NOMO-1 treated with dmso at 0.1 percent for 144 hours (cell line): ENCODE measurements at regions not wholly inside any gene's neighbourhood (a gene's known extent, or its start where the extent isn't known, plus 50 kb on each side); places are given as distances from the start of the nearest gene placed in this dataset.
"Not testable (repeated sequence)": the region's sequence is repeated elsewhere in the genome, so short reads cannot be mapped to it uniquely, and the experiment has no call there.

ENCODE experiments used
- DNase-seq: peaks from one replicate; lab custom pipeline; 2025; ENCODE audit not compliant: unreplicated experiment; lab: John Stamatoyannopoulos, UW

DNA sequence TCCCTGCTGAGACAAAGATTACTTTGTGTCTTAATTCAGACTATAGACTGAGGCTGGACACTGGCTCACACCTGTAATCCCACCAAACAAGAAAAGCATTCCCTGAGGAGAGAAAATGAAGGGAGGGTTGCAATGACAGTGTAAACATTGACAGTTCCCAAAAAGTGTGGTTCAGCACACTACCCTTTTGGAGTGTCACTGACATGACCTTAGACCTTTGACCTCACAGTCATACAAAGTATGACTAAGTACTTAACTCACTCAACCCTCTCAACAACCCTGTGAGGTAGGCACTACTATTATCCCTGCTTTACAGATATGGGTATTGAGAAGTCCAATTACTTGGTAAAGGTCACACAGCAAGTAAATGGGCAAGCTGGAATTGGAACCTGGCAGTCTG is 341.7 kb downstream of the LRRC3B start:
- no peak for DNase-seq

DNA sequence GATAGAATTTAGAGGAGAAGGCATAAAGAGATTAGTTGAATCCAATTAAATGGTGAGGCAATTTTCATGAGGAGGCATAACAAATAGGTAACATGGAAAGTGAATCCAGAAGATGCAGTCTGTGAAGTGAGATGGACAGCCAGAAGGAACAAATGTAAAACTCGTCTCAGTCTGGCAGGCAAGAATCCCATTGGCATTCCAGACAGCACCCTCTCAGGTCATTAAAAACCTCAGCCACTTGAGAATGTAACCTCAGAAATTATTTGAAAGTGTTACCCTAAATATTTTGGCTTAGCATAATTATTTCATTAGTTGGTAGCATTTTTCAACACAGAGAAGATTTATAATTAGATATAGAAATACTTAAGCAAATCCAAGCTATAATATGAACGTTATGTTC is 342.3 kb downstream of the LRRC3B start:
- DNase-seq: no peak

DNA sequence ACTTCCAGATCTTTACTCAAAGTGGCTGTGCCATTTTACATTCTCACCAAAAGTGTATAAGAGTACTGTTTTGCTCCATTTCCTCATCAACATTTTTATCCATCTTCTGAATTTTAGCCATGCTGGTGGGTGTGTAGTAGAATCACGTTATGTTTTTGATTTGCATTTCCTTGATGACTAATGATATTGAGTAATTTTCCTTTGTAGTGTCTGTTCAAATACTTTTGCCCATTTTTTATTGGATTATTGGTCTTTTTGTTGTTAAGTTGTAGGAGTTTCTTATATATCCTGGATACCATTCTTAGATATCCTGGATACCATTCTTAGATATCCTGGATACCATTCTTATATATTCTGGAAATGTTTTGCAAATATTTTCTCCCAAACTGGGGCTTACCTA is 344.9 kb downstream of the LRRC3B start:
- DNase-seq: no peak

DNA sequence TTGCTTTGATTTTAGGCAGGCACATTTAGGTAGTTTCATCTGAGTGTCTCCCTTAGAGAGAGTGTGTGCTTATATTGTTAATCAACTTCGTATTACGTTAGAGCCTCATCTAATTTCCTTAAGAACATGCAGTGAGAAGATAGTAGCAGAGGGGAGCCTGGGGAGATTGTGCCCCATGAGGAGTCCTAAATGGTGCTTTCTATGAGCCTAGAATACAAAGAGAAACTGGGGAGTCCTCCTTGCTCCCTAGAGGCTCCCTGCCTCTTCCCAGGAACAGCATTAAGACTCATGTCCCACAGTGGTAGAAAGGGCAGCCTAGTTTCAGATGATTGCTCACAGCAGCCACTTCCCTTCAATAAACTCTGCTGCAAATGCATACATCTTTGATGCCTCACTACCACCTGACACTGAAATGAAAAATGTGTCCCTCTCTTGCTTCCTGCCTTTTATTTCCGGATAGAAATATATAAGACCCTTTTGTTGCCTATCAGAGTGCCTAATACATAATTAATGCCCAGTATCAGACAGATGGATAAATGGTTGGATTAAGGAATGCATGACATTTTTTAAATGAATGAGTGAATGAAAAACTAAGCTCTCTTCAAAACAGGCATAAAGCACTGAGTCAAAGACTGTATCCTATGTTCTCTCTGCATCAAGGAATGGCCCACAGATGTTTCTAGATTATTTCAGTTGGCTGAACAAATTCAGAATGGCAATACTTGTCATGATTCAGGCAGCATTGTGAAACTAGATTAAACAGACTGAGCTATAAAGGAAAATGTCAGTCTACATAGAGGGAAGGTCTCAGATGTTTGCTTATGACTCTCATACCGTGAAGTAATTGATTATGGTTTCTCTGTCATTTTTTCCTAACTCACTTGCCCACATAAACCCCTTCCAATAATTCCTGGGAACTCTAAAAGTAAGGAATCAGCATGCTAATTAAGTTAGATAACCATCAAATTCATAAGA is 362.1 kb downstream of the LRRC3B start:
- no peak for DNase-seq

DNA sequence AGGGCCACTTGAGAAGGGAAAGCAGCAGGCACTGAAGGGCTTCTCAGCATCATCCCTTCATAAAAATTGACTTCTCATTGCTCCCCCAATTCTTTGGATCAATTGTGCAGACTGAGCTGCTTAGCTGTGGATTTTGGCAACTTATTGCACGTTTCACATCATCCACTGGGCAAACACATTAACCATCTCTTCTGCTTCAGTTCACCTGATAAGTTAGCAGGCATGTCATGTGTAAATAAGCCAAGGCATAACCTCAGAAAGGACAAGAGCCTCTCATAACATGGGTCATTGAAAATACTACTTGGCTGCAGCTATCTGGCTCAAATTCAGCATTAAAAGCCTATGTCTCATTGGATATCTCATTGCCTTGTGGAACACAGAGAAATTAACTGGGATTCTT is 366.5 kb downstream of the LRRC3B start:
- DNase-seq: no peak

DNA sequence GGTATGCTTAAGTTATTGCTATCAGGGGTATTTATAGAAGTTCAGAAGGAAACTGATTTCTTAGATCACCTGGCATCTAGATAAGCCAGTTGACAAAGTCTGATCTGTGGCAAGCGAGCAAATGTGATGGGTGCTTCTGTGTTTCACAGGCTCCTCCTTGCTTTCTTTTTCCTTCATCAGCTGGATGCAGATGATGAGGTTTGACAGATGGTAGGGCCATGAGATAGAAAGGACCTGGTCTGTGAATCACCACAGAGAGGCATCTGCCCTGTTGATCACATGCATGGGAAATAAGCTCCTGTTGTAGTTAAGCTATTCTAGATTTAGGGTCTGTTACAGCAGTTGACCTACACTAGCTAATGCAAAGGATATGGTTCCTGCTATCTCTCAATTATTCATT is 372.0 kb downstream of the NEK10 start:
- DNase-seq: no peak

DNA sequence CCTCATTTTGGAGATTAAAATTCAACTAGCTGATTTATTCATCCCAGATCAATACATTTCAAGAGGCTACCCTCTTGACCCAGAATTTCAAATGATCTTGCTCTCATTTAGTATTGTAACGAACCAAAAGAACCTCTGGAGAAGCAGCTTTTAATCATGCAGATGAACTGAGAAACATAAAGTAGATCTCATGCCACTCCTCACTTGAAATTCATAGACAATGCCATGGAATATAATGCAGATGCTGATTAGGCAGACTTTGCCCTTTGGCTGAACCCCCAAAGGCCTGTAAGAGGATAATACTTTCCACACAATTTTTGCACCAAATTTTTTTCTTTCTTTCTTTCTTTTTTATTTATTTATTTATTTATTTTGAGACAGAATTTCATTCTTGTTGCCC is 358.3 kb downstream of the NEK10 start:
- no peak for DNase-seq

DNA sequence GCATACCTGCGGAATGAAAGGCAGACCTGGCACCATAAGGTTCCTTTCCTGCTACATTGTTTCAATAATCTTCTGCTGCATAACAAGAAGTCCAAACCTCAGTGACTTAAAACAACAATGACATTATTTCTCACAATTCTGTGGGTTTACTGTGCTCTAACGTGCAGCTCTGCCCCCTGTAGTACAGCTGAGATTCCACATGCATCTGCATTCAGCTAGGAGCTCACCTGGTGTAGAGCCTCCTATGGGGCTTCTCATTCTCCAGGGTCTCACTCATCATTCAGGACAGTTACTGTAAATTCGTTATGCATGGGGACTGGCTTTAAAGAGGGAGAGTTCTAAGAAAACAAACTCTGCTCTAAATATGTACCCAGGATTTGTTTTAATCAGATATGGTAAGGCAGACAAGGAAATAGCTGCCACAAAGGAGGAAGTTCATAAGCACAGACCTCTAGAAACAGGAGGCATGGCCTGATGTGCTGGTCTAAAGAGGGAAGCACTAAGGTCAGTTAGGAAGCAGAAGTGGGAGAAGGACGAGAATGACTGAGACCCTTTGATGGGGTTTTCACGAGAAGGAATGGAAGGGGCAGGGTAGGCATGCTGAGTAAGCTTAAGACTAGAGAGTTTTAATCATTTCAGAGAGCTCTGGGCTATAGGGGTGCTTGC is 347.0 kb downstream of the NEK10 start:
- DNase-seq: peak; percentile 52

DNA sequence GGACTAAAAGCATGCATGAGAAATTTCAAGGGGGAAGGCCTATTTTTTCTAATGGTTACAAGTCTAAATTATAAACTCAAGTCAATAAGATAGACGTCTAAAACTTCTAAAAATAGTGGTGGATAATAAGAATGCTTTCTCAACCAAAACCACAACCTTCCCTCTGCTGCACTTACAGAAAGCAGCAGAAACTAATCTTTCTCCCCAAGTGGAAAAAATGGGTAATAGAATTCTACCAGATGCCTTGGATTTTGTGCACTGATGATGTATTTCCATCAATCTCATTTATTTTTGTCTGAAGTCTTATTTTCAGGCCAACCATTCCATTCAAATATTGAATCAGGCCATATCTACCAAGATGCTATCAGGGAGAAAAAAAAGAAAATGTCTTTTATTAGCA is 344.7 kb downstream of the NEK10 start:
- peak; percentile 45 for DNase-seq

DNA sequence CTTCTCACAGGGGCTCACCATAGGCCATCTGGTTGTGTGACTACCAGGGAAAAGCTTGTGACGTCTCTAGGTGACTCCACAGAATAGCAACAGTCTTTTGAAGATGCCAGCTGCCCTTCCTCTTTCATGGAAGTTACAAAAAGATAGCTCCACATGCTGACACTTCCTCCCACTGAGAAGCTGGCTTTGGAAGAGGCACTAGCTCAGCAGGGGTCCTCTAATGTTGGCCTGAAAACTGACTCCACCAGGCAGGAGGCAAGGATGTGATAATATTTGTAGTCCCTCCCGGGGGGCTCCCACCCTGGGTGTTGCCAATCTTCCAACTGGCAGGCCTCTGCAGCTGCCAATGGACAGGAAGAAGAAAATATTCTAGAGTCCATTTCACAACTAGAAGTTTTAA is 343.5 kb downstream of the NEK10 start:
- DNase-seq: no peak

DNA sequence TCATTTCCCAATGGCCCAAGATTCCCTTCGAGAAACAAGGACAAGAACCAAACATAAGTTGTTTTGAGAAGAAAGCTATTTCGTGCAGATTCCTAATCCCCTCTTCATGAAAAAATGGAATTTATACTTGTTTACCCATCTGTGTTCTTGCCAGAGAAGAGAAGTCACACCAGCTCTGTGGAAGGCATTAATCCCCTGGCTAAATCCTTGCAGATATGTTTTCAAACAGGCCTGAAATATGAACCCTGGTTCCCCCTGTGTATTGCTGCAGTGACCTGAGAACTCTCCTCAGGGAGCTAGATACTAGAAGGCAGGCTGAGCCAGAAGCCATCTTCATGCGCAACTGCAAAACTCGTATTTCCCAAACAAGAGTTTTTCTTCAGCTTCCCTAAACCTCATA is 337.7 kb downstream of the NEK10 start:
- no peak for DNase-seq

DNA sequence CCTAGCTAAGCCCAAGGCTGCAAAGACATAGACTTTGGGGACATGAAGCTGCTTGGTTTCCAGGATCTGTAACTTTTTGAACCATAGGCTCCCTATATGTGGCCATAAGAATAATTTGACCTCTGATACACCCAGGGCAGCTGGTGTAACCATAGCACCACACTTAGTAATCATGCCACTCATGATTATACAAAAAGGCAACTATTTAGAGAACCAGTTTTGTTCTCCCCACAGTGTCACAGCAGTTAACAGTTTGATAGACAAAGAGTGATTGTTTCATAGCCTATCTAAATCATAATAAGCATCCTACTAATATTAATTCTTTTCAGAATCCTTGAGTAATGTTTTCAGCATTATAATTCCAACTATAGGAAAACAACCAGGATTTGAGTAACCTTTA is 334.9 kb downstream of the NEK10 start:
- no peak for DNase-seq

DNA sequence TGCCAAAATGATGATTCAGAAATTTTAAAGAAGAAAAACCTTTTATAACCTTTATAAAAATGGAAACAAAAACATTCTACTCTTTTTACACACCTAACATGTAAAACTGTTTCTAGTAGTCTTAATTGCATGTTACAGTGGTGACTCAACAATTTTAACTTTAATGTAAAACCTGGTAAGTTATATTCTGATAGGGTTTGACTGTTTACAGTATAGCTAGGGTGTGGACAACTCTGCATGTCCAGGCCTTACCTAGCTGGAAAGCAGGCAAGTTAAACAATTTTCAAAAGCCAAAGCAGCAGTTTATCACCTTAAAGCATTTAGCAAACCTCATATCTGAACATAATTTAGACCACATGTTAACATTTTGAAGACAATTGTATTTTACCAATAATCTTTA is 328.5 kb downstream of the NEK10 start:
- DNase-seq: no peak

DNA sequence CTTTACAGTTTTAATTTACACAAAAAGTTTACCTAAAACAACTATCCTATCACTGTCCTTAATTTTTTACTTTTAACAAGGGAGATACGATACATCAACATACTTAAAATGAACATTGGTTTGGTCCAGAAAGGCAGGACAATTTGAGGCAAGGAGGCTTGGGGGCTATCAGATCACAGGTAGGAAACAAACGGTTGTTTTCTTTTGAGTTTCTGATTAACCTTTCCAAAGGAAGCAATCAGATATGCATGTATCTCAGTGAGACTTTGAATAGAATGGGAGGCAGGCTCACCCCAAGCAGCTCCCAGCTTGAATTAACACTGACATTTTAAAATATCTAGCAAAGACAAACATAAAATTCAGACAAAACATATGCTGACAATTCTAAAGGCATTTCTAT is 326.6 kb downstream of the NEK10 start:
- not testable (repeated sequence) for DNase-seq

DNA sequence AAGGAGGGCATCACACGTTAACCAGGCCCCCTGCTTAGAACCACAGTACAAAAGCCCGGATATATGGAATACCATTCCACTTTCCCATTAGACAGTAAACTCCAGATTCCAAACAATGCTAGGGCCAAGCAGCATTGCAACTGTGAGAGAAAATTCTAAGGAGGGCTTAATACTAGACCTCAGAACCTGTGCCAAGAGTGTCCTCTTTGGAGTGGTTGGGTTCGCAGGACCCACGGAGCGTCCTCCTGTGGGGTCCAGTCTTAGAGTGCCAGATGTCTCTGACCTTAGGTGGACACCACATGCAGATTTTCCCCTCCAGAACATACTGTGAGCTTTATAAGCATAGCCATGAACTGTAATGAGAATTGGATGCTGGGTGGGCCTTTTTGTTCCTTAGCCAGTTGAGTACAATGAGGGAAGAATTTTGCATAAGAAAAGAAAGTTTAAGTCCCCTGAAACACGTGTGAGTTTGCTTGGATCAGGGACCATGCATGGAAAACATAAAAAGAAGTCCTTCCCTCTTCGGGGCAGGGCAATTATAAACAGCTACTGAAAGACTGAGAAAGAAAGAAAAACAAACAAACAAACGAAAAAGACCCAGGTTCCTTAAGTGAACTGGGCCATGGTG is 325.7 kb downstream of the NEK10 start:
- no peak for DNase-seq

DNA sequence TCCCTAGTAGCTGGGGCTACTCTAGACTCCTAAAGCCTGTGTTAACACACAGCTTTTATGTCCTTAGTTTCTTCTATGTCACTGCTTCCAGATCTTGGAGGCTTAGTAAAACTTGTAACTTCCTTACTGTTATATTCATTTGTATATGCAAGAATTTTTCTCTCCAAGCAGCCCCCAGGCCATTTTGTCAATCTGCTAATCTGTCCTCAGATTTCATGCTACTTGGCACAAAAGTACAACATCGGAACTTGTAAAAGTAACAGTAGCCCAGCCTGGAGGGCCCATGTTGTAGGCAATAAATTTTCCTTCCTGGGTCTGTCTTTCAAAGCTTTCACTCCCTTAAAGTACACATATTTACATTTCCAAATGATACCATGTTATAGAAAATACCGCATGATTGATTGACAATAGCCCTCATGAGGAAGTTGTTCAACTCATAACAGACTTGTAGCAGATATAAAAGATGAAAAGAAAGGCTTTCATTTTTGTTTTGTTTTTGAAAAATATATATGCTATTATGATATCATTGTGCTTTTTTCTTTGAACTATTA is 324.2 kb downstream of the NEK10 start:
- DNase-seq: no peak

DNA sequence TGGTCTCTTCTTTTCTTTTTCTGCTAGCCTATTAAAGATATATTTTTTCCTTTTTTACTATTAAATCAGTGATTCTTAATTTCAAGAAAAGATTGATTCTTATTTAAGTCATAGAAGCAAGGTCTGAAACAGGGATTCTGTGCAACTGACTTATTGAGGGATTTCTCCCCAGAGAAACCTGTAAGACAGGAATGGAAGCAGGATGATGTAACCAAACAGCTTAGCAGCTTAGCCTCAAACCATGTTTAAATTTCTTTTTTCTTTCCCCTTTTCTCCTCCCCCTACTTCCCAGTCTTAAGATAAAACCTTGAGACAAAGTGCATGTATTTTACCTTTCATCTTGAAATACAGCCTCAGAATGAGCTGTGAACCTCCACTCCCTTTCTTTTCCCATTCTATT is 322.8 kb downstream of the NEK10 start:
- DNase-seq: no peak

DNA sequence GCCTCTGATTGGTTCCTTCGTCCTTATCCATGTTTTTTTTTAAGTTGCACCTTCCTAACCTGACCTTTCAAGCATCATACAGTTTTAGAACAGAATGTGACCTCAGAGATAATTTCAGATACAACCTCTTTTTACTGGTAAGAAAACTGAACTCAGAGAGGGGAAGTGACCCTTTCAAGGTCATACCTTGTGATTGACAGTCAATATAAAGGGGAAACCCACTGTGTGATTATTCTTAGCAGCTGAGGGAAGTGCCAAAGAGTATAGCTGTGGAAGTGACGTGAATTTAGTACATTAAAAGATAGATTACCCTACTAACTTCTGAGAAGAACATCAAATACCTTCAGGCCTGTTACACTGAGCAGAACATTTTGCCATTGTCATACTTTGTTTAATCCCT is 319.4 kb downstream of the NEK10 start:
- DNase-seq: no peak

DNA sequence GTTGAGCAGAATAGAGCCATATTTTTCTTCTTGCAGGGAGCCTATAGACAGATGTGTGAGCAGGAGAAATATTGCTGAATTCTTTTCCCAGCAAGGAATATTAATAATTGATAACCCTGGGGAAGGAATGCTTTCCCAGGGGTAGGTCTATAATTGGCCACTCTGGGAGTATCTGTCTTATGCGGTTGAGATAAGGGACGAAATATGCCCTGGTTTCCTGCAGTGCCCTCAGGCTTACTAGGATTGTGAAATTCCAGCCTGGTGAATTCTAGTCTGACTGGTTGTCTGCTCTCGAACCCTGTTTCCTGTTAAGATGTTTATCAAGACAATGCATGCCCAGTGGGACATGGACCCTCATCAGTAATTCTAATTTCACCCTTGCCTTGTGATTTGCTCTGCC is 317.7 kb downstream of the NEK10 start:
- DNase-seq: not testable (repeated sequence)

DNA sequence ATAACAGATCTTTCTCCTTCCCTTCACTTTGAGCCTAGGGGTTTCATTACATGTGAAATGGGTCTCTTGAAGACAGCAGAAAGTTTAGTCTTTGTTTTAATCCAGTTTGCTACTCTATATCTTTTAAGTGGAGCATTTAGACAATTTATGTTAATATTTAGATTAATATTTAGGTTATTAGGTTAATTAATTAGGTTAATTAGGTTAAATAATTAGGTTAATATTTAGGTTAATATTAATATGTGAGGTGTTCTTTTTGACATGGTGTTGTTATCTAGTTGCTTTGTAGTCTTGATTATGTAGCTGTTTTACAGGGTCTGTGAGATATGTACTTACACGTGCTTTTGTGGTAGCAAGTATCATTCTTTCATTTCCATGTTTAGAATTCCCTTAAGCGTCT is 312.9 kb downstream of the NEK10 start:
- no peak for DNase-seq

DNA sequence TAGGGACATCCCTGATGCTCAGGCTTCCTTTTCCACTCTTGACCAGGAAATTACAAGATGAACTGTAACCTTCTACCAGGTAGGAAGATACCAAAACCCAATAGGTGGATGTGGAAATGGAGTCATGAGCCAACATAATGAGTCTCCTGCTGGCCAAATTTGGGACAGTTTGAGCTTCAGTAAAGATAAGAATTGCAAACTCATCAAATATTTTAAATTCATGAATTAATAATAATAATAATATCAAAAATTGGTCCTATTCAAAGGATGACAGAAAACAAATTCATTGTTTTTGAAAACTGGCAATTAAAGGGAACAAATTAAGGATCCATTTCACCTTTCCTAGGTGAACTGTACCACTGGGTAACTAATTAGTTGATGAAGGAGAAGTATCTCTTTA is 309.7 kb downstream of the NEK10 start:
- DNase-seq: no peak
